ENCODE measurements at regions not wholly inside any gene's neighbourhood (a gene's known extent, or its start where the extent isn't known, plus 50 kb on each side); places are given as distances from the start of the nearest gene placed in this dataset.

DNA sequence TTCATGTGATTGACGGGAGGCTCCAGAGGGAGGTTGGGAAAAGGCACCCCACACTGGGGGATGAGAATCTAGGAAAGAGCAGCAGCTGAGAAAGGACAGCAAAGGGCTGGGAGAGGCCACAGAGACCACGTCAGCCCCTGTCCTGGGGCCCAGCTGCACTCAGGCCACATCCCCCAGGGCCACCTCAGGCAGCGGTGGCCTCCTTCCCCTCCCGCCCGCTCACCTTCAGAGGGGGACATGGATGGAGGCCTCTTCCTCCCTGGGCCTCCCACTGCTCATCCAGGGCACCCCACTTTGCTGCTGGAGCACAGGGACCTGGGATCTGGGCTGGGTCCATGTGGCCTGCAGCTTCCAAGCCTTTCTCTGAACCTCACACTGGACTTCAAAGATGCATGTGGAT, 199.8 kb upstream of the HDAC4 start:
- Histone ChIP-seq H3K27ac (ENCODE audit: low read depth in 1 of 2, low read length in 1 of 2) (peak overlapping the region in 1 of 2 donors; percentile 56), H3K36me3 (ENCODE audit: control insufficient read depth in 2 of 2, insufficient read depth in 2 of 2, low read length in 1 of 2) (no peaks in the 10 kb centered on the region), H3K27me3 (ENCODE audit: control insufficient read depth in 2 of 2, insufficient read depth in 1 of 2, low read length in 1 of 2) (no peaks in the 10 kb centered on the region), H3K4me1 (ENCODE audit: control insufficient read depth in 2 of 2, insufficient read depth in 2 of 2, low read length in 2 of 2) (peaks cover 21 to 65% of the 10 kb centered on the region in 2 donors), H3K9me3 (ENCODE audit: control insufficient read depth in 2 of 2, insufficient read depth in 1 of 2, low read length in 1 of 2) (peaks cover 0 to 23% of the 10 kb centered on the region in 2 donors), H3K4me3 (ENCODE audit: low read length in 2 of 2) (no peak overlapping the region)
- no peak for DNase-seq (ENCODE audit: low read depth in 6 of 9, low spot score in 9 of 9)
- WGBS: 76% methylated on average over 5 of the region's 5 CpGs

DNA sequence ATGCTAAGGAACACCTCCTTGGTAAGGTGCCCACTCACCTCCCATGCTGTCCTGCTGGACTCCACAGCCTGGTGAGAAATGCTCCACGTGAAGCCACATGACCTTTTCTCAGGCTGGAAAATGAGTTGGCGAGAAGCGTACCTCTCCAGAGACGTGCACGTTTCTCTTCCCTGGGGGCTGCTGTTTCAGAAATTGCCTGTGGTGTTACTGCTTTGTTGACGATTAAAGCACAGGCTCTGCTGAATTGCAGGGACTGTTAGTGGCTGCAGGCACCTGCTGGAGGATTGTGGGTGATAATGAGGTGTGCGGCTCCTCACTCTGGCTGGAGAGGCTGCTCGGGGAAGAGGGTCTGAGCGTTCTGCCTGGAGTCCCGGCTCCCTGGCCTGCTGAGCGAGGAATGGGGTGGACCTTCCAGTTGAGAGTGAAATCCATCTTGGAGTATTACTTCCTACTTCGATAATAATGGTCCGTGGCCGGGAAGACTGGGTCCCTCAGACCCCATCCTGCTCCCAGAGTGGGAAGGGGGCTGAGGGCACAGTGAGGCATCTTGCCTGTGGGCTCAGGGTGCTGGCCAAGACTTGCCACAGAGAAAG, 199.3 kb upstream of the HDAC4 start:
- WGBS: 76% methylated on average over 14 of the region's 14 CpGs
- Histone ChIP-seq H3K4me3 (ENCODE audit: low read length in 2 of 2) (no peak overlapping the region), H3K4me1 (ENCODE audit: control insufficient read depth in 2 of 2, insufficient read depth in 2 of 2, low read length in 2 of 2) (peaks cover 21 to 69% of the 10 kb centered on the region in 2 donors), H3K9me3 (ENCODE audit: control insufficient read depth in 2 of 2, insufficient read depth in 1 of 2, low read length in 1 of 2) (peaks cover 0 to 23% of the 10 kb centered on the region in 2 donors), H3K36me3 (ENCODE audit: control insufficient read depth in 2 of 2, insufficient read depth in 2 of 2, low read length in 1 of 2) (no peaks in the 10 kb centered on the region), H3K27ac (ENCODE audit: low read depth in 1 of 2, low read length in 1 of 2) (peak overlapping the region in 1 of 2 donors; percentile 1), H3K27me3 (ENCODE audit: control insufficient read depth in 2 of 2, insufficient read depth in 1 of 2, low read length in 1 of 2) (no peaks in the 10 kb centered on the region)
- DNase-seq (ENCODE audit: low read depth in 6 of 9, low spot score in 9 of 9): peak in 1 of 9 donors; percentile 38

DNA sequence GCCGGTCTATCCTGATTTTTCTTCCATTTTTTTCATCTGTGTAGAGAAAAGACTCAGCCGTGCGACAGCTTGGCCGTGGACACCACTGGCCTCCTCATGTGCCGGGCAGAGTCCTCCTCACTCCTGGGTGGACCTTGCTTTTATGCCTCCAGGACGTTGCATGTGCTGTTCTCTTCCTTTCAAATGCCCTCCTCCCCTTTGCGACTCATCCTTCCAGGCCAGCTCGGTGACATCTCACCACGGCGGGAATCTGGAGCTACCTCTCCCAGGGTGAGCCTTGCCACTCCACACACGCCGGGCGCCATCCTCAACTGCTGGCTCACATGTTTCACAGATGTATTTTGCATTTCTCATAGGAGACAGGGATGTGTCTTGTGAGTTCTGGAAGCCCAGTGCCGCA, 198.5 kb upstream of the HDAC4 start:
- 96% methylated on average over 14 of the region's 14 CpGs for WGBS
- Histone ChIP-seq H3K27ac (ENCODE audit: low read depth in 1 of 2, low read length in 1 of 2) (no peak overlapping the region), H3K27me3 (ENCODE audit: control insufficient read depth in 2 of 2, insufficient read depth in 1 of 2, low read length in 1 of 2) (no peaks in the 10 kb centered on the region), H3K4me3 (ENCODE audit: low read length in 2 of 2) (no peak overlapping the region), H3K4me1 (ENCODE audit: control insufficient read depth in 2 of 2, insufficient read depth in 2 of 2, low read length in 2 of 2) (peaks cover 21 to 77% of the 10 kb centered on the region in 2 donors), H3K36me3 (ENCODE audit: control insufficient read depth in 2 of 2, insufficient read depth in 2 of 2, low read length in 1 of 2) (no peaks in the 10 kb centered on the region), H3K9me3 (ENCODE audit: control insufficient read depth in 2 of 2, insufficient read depth in 1 of 2, low read length in 1 of 2) (peaks cover 0 to 23% of the 10 kb centered on the region in 2 donors)
- DNase-seq (ENCODE audit: low read depth in 6 of 9, low spot score in 9 of 9): no peak

DNA sequence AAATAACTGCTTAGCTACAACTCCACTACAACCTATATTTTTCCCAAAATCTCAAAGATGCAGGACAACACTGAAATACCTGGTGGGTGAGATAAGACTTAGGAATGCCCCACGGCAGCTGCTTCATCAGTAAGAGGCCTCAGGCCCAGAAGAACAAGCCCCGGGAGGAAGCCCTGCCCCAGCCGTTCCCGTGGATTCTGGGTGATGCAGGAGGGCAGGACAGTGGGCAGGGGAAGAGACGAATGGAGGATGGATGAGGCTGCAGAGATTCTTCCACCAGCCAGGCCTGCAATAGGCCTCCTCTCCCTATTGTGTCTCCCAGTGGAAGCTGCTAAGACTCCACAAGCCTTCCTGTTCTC, 197.9 kb upstream of the HDAC4 start:
- no peaks in the 10 kb centered on the region for H3K27me3 ChIP-seq (ENCODE audit: control insufficient read depth in 2 of 2, insufficient read depth in 1 of 2, low read length in 1 of 2)
- peaks cover 0 to 19% of the 10 kb centered on the region in 2 donors for H3K9me3 ChIP-seq (ENCODE audit: control insufficient read depth in 2 of 2, insufficient read depth in 1 of 2, low read length in 1 of 2)
- H3K4me1 ChIP-seq (ENCODE audit: control insufficient read depth in 2 of 2, insufficient read depth in 2 of 2, low read length in 2 of 2): peaks cover 21 to 74% of the 10 kb centered on the region in 2 donors
- no peak for DNase-seq (ENCODE audit: low read depth in 6 of 9, low spot score in 9 of 9)
- H3K36me3 ChIP-seq (ENCODE audit: control insufficient read depth in 2 of 2, insufficient read depth in 2 of 2, low read length in 1 of 2): no peaks in the 10 kb centered on the region
- 95% methylated on average over 5 of the region's 5 CpGs for WGBS
- no peak overlapping the region for H3K4me3 ChIP-seq (ENCODE audit: low read length in 2 of 2)
- no peak overlapping the region for H3K27ac ChIP-seq (ENCODE audit: low read depth in 1 of 2, low read length in 1 of 2)

DNA sequence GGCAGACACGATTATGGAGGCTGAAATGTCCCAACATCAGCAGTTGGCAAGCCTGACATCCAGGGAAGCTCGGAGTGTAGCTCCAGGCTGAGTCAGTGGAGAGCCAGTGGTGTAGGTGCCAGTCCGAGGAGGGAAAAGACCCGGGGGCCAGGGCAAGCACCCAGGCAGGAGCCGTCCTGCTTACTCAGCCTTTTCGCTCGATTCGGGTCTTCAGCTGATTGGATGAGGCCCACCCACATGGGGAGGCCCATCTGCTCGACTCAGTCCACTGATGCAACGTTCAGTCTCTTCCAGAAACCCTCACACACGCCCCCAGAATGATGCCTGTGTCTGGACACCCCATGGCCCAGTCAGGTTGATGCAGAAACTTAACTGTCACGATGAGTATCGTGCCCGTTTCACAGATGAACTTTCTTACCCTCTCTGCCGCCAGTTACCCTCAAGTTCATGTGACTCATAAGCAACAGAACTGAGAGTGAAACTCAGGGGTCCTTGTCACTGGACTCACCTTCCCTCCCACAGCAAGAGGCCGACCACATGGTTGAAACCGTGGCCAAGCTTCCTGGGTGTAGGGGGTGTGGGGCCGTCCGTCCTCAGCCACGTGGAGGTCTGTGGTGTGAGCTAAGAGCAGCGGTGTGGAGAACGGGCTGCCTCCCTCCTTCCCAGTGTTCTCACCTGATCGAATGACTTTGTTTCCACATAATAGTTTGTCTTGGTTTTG, 197.4 kb upstream of the HDAC4 start:
- Histone ChIP-seq H3K9me3 (ENCODE audit: control insufficient read depth in 2 of 2, insufficient read depth in 1 of 2, low read length in 1 of 2) (peaks cover 0 to 18% of the 10 kb centered on the region in 2 donors), H3K27ac (ENCODE audit: low read depth in 1 of 2, low read length in 1 of 2) (no peak overlapping the region), H3K27me3 (ENCODE audit: control insufficient read depth in 2 of 2, insufficient read depth in 1 of 2, low read length in 1 of 2) (no peaks in the 10 kb centered on the region), H3K4me3 (ENCODE audit: low read length in 2 of 2) (no peak overlapping the region), H3K36me3 (ENCODE audit: control insufficient read depth in 2 of 2, insufficient read depth in 2 of 2, low read length in 1 of 2) (no peaks in the 10 kb centered on the region), H3K4me1 (ENCODE audit: control insufficient read depth in 2 of 2, insufficient read depth in 2 of 2, low read length in 2 of 2) (peaks cover 21 to 69% of the 10 kb centered on the region in 2 donors)
- 93% methylated on average over 23 of the region's 23 CpGs for WGBS
- no peak for DNase-seq (ENCODE audit: low read depth in 6 of 9, low spot score in 9 of 9)

DNA sequence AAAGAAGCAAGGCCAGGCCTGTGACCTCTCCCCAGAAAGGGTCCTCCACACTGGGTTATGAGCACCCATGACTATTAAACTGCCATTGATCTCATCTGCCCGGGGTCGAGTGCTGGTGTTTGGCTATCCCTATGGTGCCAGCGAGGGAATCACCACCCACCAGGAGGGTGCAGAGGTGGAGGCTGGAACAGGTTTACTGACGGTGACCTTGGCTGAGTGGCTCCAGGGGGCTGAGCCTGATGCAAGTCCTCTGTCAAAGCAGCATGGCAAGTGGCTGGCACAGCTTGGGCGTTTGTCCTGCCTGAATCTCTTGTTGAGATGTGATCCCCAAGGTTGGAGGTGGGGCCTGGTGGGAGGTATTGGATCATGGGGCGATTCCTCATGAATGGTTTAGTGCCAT, 196.4 kb upstream of the HDAC4 start:
- DNase-seq (ENCODE audit: low read depth in 6 of 9, low spot score in 9 of 9): no peak

DNA sequence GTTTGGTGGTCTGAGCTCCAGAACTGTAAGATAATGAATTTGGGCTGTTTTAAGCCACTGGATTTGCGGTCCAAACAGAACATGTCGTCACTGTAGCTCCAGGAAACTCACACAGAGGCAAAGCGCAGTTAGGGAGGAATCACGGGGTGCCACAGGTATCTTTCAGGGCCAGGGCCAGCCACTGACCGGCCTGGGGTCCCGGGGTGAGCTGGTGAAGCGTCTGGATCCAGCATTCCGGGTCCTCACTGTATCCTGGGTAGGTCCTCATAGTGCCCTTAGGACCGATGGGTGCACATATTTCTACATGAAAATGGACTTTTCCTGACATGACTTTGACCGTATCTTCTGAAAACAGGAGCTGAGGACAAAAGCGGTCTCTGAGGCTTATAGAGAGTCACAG, 196.0 kb upstream of the HDAC4 start:
- peaks cover 13 to 55% of the 10 kb centered on the region in 2 donors for H3K4me1 ChIP-seq (ENCODE audit: control insufficient read depth in 2 of 2, insufficient read depth in 2 of 2, low read length in 2 of 2)
- no peak overlapping the region for H3K27ac ChIP-seq (ENCODE audit: low read depth in 1 of 2, low read length in 1 of 2)
- no peaks in the 10 kb centered on the region for H3K36me3 ChIP-seq (ENCODE audit: control insufficient read depth in 2 of 2, insufficient read depth in 2 of 2, low read length in 1 of 2)
- WGBS: 92% methylated on average over 11 of the region's 11 CpGs
- DNase-seq (ENCODE audit: low read depth in 6 of 9, low spot score in 9 of 9): no peak
- no peaks in the 10 kb centered on the region for H3K27me3 ChIP-seq (ENCODE audit: control insufficient read depth in 2 of 2, insufficient read depth in 1 of 2, low read length in 1 of 2)
- H3K4me3 ChIP-seq (ENCODE audit: low read length in 2 of 2): no peak overlapping the region
- peaks cover 0 to 28% of the 10 kb centered on the region in 2 donors for H3K9me3 ChIP-seq (ENCODE audit: control insufficient read depth in 2 of 2, insufficient read depth in 1 of 2, low read length in 1 of 2)

More for the DNA sequence above, 196.4 kb upstream of the HDAC4 start:
- Histone ChIP-seq H3K4me3 (ENCODE audit: low read length in 2 of 2) (no peak overlapping the region), H3K36me3 (ENCODE audit: control insufficient read depth in 2 of 2, insufficient read depth in 2 of 2, low read length in 1 of 2) (no peaks in the 10 kb centered on the region), H3K9me3 (ENCODE audit: control insufficient read depth in 2 of 2, insufficient read depth in 1 of 2, low read length in 1 of 2) (peaks cover 0 to 24% of the 10 kb centered on the region in 2 donors), H3K27ac (ENCODE audit: low read depth in 1 of 2, low read length in 1 of 2) (no peak overlapping the region), H3K27me3 (ENCODE audit: control insufficient read depth in 2 of 2, insufficient read depth in 1 of 2, low read length in 1 of 2) (no peaks in the 10 kb centered on the region), H3K4me1 (ENCODE audit: control insufficient read depth in 2 of 2, insufficient read depth in 2 of 2, low read length in 2 of 2) (peaks cover 16 to 59% of the 10 kb centered on the region in 2 donors)
- WGBS: 96% methylated on average over 6 of the region's 6 CpGs

DNA sequence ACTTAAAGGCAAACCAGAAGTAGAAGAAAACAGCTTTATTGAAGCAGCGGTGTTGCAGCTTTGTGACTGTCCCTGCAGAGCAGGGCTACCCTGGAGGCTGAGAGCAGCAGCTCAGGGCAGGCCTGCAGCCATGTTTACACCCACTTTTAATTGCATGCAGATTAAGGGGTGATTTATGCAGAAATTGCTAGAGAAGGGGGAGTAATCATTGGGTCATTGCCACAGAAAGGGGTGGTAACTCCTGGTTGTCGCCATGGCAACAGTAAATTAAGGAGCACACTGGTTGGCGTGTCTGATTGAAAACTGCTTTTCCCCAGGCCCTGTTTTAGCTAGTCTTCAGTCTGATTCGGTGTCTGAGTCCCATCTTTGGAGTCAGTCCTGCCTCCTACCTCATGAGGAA, 195.4 kb upstream of the HDAC4 start:
- Histone ChIP-seq H3K27ac (ENCODE audit: low read depth in 1 of 2, low read length in 1 of 2) (no peak overlapping the region), H3K4me1 (ENCODE audit: control insufficient read depth in 2 of 2, insufficient read depth in 2 of 2, low read length in 2 of 2) (peaks cover 9 to 50% of the 10 kb centered on the region in 2 donors), H3K36me3 (ENCODE audit: control insufficient read depth in 2 of 2, insufficient read depth in 2 of 2, low read length in 1 of 2) (no peaks in the 10 kb centered on the region), H3K9me3 (ENCODE audit: control insufficient read depth in 2 of 2, insufficient read depth in 1 of 2, low read length in 1 of 2) (peaks cover 0 to 32% of the 10 kb centered on the region in 2 donors), H3K4me3 (ENCODE audit: low read length in 2 of 2) (no peak overlapping the region), H3K27me3 (ENCODE audit: control insufficient read depth in 2 of 2, insufficient read depth in 1 of 2, low read length in 1 of 2) (no peaks in the 10 kb centered on the region)
- WGBS: 90% methylated on average over 4 of the region's 4 CpGs
- DNase-seq (ENCODE audit: low read depth in 6 of 9, low spot score in 9 of 9): peak in 1 of 9 donors; percentile 38

DNA sequence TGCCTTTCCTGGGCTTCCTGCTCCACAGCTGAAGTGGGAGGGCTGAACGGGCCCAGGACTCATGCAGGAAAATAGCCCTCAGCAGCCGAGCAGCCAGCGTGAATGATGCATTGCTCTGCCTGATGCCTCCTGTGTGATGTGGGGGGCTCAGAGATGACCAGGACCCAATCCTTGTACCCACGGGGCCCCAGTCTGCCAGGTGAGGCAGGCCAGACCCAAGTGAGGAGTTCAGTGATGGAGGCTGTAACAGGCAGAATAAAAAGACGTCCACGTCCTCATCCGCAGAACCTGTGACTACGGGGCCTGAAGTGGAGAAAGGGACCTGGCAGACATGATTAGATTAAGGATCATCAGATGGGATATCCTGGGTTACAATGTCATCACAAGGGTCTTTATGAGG, 194.9 kb upstream of the HDAC4 start:
- DNase-seq (ENCODE audit: low read depth in 6 of 9, low spot score in 9 of 9): no peak
- H3K27me3 ChIP-seq (ENCODE audit: control insufficient read depth in 2 of 2, insufficient read depth in 1 of 2, low read length in 1 of 2): no peaks in the 10 kb centered on the region
- H3K4me3 ChIP-seq (ENCODE audit: low read length in 2 of 2): no peak overlapping the region
- 96% methylated on average over 8 of the region's 8 CpGs for WGBS
- H3K9me3 ChIP-seq (ENCODE audit: control insufficient read depth in 2 of 2, insufficient read depth in 1 of 2, low read length in 1 of 2): peaks cover 0 to 32% of the 10 kb centered on the region in 2 donors
- H3K27ac ChIP-seq (ENCODE audit: low read depth in 1 of 2, low read length in 1 of 2): no peak overlapping the region
- peaks cover 6 to 44% of the 10 kb centered on the region in 2 donors for H3K4me1 ChIP-seq (ENCODE audit: control insufficient read depth in 2 of 2, insufficient read depth in 2 of 2, low read length in 2 of 2)
- no peaks in the 10 kb centered on the region for H3K36me3 ChIP-seq (ENCODE audit: control insufficient read depth in 2 of 2, insufficient read depth in 2 of 2, low read length in 1 of 2)
